ENCODE measurements at regions not wholly inside any gene's neighbourhood (a gene's known extent, or its start where the extent isn't known, plus 50 kb on each side); places are given as distances from the start of the nearest gene placed in this dataset.

- no peaks in the 10 kb centered on the region for H3K9me2 ChIP-seq (ENCODE audit: insufficient read depth)
- H3F3A ChIP-seq (replicated peaks; ENCODE audit: low read depth), result no peaks in the 10 kb centered on the region
- H3K4me3 ChIP-seq, result no peak overlapping the region
- ATAC-seq (no peak), DNase-seq (ENCODE audit: low spot score) (no peak)
- no peak overlapping the region for H3K27ac ChIP-seq (ENCODE audit: low read depth)
- no peak overlapping the region for H3K4me3 Mint-ChIP-seq
- no peaks in the 10 kb centered on the region for H4K20me1 ChIP-seq (replicated peaks; ENCODE audit: insufficient read depth)
- H3K36me3 ChIP-seq (ENCODE audit: insufficient read depth), result no peaks in the 10 kb centered on the region
- no peaks in the 10 kb centered on the region for H3K27me3 Mint-ChIP-seq (ENCODE audit: insufficient read depth, low read depth, poor library complexity)
- no peaks in the 10 kb centered on the region for H3K79me2 ChIP-seq (replicated peaks; ENCODE audit: insufficient read depth)
- no peaks in the 10 kb centered on the region for H3K4me1 ChIP-seq (ENCODE audit: insufficient read depth)
- H2AFZ ChIP-seq, result no peak overlapping the region
- TF ChIP-seq ZNF462 (CRISPR knock-in tag; IDR thresholded peaks at IDR 0.05), result no peak
- no peak for TF ChIP-seq POLR2AphosphoS5 (IDR thresholded peaks at IDR 0.05; ENCODE audit: low read depth)
- TF ChIP-seq NANOG (IDR thresholded peaks at IDR 0.05; ENCODE audit: borderline replicate concordance), result no peak
- TF ChIP-seq EZH2phosphoT487 (IDR thresholded peaks at IDR 0.05; ENCODE audit: unreplicated experiment), result no peak
- no peak for TF ChIP-seq EZH2 (IDR thresholded peaks at IDR 0.05; ENCODE audit: low read depth, unreplicated experiment)
- TF ChIP-seq REST (IDR thresholded peaks at IDR 0.05; ENCODE audit: unreplicated experiment), result no peak
- no peak for TF ChIP-seq STAT1 (IDR thresholded peaks at IDR 0.05; ENCODE audit: unreplicated experiment)
- no peak for TF ChIP-seq CTCF (conservative IDR thresholded peaks at IDR 0.05; ENCODE audit: low read depth in 2 of 2)
- H3K4me2 ChIP-seq, result no peak overlapping the region
- H3K36me3 Mint-ChIP-seq (ENCODE audit: low read depth), result peaks cover 6% of the 10 kb centered on the region; the same call in 1 of the 3 replicates
- peaks cover 9% of the 10 kb centered on the region for H3K9me3 Mint-ChIP-seq
- H3K27ac Mint-ChIP-seq, result no peak overlapping the region
- no peaks in the 10 kb centered on the region for H3K27me3 ChIP-seq (ENCODE audit: insufficient read depth)
- H3K4me1 Mint-ChIP-seq, result peaks cover 8% of the 10 kb centered on the region; the same call in 2 of the 3 replicates
Observed at GRCh38 chr5:130964231-130965202, 200.5 kb downstream of the HINT1 start.

Measured in GM23338 (cell line).